ENCODE measurements at regions not wholly inside any gene's neighbourhood (a gene's known extent, or its start where the extent isn't known, plus 50 kb on each side); places are given as distances from the start of the nearest gene placed in this dataset.

GRCh38 chr14:28931999-28932398 is 165.4 kb downstream of the FOXG1 start:
- TF ChIP-seq CTCF (IDR thresholded peaks at IDR 0.05) (no peak), POLR2A (IDR thresholded peaks at IDR 0.05) (no peak)
